ENCODE measurements at regions not wholly inside any gene's neighbourhood (a gene's known extent, or its start where the extent isn't known, plus 50 kb on each side); places are given as distances from the start of the nearest gene placed in this dataset.

GRCh38 chr2:33777786-33778185, 178.7 kb upstream of the FAM98A start:
- Histone ChIP-seq H3K27me3 (no peaks in the 10 kb centered on the region), H3K4me1 (no peaks in the 10 kb centered on the region), H3K36me3 (no peaks in the 10 kb centered on the region), H3K4me3 (no peak overlapping the region), H3K9me3 (no peaks in the 10 kb centered on the region), H3K27ac (no peak overlapping the region)
- intact Hi-C loops (cut with DNase I; ENCODE audit: low total_unique reads): no loop called here
- no peak for DNase-seq
- no peak for TF ChIP-seq POLR2A (IDR thresholded peaks at IDR 0.05)
- TF ChIP-seq CTCF (IDR thresholded peaks at IDR 0.05): no peak

GRCh38 chr2:33775306-33775705, 176.2 kb upstream of the FAM98A start:
- TF ChIP-seq POLR2A (IDR thresholded peaks at IDR 0.05): no peak
- no peak for TF ChIP-seq CTCF (IDR thresholded peaks at IDR 0.05)
- no peaks in the 10 kb centered on the region for H3K4me1 ChIP-seq
- no peak overlapping the region for H3K27ac ChIP-seq
- intact Hi-C loops (cut with DNase I; ENCODE audit: low total_unique reads): no loop called here
- no peaks in the 10 kb centered on the region for H3K9me3 ChIP-seq
- no peaks in the 10 kb centered on the region for H3K27me3 ChIP-seq
- no peaks in the 10 kb centered on the region for H3K36me3 ChIP-seq
- no peak for DNase-seq
- no peak overlapping the region for H3K4me3 ChIP-seq

- no peak for DNase-seq
- Histone ChIP-seq H3K4me3 (no peak overlapping the region), H3K27ac (no peak overlapping the region), H3K9me3 (no peaks in the 10 kb centered on the region), H3K4me1 (no peaks in the 10 kb centered on the region), H3K36me3 (no peaks in the 10 kb centered on the region), H3K27me3 (no peaks in the 10 kb centered on the region)
- intact Hi-C loops (cut with DNase I; ENCODE audit: low total_unique reads): no loop called here
- TF ChIP-seq CTCF (IDR thresholded peaks at IDR 0.05) (no peak), POLR2A (IDR thresholded peaks at IDR 0.05) (no peak)
Observed at GRCh38 chr2:33770023-33770422, 170.9 kb upstream of the FAM98A start.

- intact Hi-C loops (cut with DNase I; ENCODE audit: low total_unique reads): no loop called here
- no peak for DNase-seq
- H3K9me3 ChIP-seq: no peaks in the 10 kb centered on the region
Observed at GRCh38 chr2:33766175-33766574, 167.1 kb upstream of the FAM98A start.

GRCh38 chr2:33765122-33765521, 166.0 kb upstream of the FAM98A start:
- intact Hi-C loops (cut with DNase I; ENCODE audit: low total_unique reads): no loop called here
- Histone ChIP-seq H3K4me3 (no peak overlapping the region), H3K9me3 (no peaks in the 10 kb centered on the region), H3K4me1 (no peaks in the 10 kb centered on the region), H3K27me3 (no peaks in the 10 kb centered on the region), H3K36me3 (no peaks in the 10 kb centered on the region), H3K27ac (no peak overlapping the region)
- DNase-seq: no peak
- TF ChIP-seq CTCF (IDR thresholded peaks at IDR 0.05): no peak
- TF ChIP-seq POLR2A (IDR thresholded peaks at IDR 0.05): no peak

More at GRCh38 chr2:33766175-33766574, 167.1 kb upstream of the FAM98A start:
- no peak for TF ChIP-seq CTCF (IDR thresholded peaks at IDR 0.05)
- no peak for TF ChIP-seq POLR2A (IDR thresholded peaks at IDR 0.05)
- Histone ChIP-seq H3K27ac (no peak overlapping the region), H3K4me1 (no peaks in the 10 kb centered on the region), H3K36me3 (no peaks in the 10 kb centered on the region), H3K4me3 (no peak overlapping the region), H3K27me3 (no peaks in the 10 kb centered on the region)

Measured in uterus (tissue), 3 donors.